ENCODE measurements at regions not wholly inside any gene's neighbourhood (a gene's known extent, or its start where the extent isn't known, plus 50 kb on each side); places are given as distances from the start of the nearest gene placed in this dataset.

DNA sequence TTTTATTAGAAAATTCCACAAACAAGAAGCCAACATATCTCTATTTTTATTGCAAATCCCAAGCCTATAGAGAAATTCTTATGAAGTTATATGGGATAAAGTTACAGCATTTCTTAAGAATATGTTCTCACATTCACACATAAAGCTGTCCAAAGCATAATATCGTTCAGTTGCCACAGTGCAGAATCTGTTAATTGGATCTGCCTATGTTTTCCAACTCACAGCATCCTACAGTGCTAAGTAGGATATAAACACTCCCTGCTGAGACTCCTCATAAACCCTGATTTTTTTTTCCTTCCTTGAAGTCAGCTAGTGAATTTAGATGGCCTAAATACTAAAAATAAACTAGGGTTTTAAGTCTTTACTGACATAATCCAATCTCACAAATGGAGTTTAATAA, 307.9 kb downstream of the PDGFC start:
- TF ChIP-seq POLR2AphosphoS5 (IDR thresholded peaks at IDR 0.05) (no peak), POLR2A (IDR thresholded peaks at IDR 0.05) (no peak)
- TF ChIP-seq, protein P1, sequence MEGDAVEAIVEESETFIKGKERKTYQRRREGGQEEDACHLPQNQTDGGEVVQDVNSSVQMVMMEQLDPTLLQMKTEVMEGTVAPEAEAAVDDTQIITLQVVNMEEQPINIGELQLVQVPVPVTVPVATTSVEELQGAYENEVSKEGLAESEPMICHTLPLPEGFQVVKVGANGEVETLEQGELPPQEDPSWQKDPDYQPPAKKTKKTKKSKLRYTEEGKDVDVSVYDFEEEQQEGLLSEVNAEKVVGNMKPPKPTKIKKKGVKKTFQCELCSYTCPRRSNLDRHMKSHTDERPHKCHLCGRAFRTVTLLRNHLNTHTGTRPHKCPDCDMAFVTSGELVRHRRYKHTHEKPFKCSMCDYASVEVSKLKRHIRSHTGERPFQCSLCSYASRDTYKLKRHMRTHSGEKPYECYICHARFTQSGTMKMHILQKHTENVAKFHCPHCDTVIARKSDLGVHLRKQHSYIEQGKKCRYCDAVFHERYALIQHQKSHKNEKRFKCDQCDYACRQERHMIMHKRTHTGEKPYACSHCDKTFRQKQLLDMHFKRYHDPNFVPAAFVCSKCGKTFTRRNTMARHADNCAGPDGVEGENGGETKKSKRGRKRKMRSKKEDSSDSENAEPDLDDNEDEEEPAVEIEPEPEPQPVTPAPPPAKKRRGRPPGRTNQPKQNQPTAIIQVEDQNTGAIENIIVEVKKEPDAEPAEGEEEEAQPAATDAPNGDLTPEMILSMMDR (IDR thresholded peaks at IDR 0.05), result no peak

All from sigmoid colon (tissue), 4 donors.